GM12874 (cell line): ENCODE measurements at regions not wholly inside any gene's neighbourhood (a gene's known extent, or its start where the extent isn't known, plus 50 kb on each side); places are given as distances from the start of the nearest gene placed in this dataset.

Experiments
- TF ChIP-seq, protein P1 (sequence below): IDR thresholded peaks from 2 replicates; pipeline ENCODE4 v1.5.1; 2011; ENCODE audit warnings: low read depth, mild to moderate bottlenecking, control low read depth, low read length, moderate library complexity; ENCODE audit not compliant: insufficient read depth

DNA sequence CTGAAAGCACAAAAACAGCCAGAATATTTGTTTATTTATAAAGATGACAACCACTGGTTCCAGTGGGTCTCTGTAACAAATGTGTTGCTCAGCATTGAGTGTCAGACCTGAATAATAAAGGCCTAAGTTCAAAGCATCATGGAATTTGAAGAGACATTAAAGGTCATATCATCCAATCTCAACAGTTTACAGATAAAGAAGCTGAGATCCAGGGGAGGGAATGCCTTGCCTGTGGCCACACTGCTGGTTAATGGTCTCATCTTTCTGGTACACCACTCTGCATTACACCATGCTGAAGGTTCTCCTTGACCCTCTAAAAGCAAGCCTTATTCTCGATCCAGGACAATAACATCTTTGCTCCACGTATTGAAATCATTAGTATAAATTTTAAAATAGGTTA is 446.5 kb upstream of the ACVR2A start:
- TF ChIP-seq, protein P1, sequence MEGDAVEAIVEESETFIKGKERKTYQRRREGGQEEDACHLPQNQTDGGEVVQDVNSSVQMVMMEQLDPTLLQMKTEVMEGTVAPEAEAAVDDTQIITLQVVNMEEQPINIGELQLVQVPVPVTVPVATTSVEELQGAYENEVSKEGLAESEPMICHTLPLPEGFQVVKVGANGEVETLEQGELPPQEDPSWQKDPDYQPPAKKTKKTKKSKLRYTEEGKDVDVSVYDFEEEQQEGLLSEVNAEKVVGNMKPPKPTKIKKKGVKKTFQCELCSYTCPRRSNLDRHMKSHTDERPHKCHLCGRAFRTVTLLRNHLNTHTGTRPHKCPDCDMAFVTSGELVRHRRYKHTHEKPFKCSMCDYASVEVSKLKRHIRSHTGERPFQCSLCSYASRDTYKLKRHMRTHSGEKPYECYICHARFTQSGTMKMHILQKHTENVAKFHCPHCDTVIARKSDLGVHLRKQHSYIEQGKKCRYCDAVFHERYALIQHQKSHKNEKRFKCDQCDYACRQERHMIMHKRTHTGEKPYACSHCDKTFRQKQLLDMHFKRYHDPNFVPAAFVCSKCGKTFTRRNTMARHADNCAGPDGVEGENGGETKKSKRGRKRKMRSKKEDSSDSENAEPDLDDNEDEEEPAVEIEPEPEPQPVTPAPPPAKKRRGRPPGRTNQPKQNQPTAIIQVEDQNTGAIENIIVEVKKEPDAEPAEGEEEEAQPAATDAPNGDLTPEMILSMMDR, result no peak

DNA sequence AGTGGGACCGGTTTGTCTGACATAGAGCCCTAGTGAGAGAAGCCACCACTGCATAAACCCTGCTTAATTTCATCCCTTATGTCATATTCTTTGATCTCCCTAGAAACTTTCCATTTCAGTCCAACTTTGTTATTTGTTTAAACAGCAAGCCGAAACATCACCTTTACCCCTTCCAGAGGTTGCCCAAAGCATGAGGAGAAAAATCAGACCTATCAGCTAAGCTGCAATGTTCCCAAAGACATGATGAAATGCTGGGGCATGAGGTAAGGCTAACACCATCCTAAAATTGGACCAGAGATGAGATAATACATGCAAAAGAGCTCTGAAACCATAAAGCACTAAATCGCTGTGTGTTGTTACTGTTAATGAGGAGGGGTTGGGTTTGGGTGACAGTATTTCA is 447.9 kb upstream of the ACVR2A start:
- TF ChIP-seq, protein P1, result no peak

DNA sequence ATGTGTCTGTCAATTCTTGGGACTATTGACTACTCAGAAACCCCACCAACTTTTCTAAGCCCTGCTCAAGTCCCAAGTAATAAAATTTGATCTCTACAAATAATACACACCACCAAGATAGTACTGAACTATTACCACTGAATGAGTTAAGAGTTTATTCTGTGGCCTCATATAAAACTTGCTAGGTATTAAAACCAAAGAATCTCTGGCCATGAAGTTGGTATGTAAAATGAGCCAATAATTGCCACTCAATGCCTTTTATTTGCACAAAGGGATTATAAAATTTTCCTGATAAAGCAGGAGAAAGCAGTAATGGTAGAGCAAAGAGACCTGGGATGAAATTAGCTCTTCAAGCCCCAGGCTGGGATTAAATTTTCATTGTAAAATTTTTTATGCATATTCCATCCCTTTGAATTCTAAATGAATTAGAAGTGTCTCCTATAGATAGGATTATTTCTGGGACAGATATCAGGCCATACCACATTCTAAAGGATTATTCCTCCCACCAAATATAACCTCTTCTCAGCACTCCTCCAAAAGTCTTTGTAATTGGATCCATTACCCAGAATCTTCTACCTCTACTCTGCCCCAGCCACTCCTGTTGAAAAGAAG is 450.5 kb upstream of the ACVR2A start:
- TF ChIP-seq, protein P1, result no peak

DNA sequence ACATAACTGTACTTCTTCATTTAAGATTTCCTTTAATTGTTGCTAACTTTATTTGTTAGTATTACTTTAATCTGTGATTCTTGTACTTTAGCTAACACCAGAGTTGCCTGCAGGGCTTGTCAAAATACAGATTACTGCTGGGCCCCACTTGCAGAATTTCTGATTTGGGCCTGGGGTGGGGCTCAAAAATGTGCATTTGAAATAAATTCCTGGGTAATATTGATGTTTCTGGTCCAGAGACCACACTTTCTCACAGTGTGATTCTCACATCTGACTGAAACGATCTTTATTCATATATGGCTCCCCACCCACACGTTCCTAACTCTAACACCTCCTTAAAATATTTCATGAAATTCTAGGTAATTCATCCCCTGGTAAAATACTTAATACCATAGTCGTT is 452.6 kb upstream of the ACVR2A start:
- TF ChIP-seq, protein P1, result no peak

DNA sequence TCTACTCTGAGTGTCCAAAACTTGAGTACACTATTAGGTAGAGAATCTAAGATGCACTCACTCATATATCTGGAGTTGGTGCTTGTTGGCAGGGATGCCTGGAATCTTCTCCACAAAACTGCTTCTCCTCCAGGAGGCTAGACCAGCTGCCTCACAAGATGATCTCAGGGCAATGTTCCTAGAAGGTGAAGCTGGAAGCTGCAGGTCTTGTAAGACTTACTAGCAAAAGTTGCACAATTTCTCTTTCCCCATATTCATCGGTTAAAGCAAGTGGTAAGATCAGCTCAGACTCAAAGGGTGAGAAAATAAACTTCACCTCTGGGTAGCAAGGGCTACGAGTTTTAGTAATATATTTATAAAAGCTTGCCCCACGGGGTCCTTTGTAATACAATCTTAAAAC is 454.4 kb upstream of the ACVR2A start:
- TF ChIP-seq, protein P1, result no peak

DNA sequence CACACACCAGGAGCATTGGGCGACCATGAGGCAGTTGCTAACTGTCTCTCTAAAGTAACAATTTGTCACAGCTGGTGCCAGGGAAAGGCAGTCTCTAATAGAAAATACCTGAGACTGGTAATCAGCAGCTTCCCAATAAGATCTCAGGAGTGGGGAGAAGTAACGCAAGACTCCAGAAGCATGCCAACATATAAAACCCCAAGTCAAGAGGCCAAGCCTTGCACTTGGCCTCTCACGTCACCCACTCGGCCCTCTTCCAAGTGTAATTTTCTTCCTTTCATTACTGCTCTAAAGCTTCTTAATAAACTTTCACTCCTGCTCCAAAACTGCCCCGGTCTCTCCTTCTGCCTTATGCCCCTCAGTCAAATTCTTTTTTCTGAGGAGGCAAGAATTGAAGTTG is 455.6 kb upstream of the ACVR2A start:
- TF ChIP-seq, protein P1, result no peak

DNA sequence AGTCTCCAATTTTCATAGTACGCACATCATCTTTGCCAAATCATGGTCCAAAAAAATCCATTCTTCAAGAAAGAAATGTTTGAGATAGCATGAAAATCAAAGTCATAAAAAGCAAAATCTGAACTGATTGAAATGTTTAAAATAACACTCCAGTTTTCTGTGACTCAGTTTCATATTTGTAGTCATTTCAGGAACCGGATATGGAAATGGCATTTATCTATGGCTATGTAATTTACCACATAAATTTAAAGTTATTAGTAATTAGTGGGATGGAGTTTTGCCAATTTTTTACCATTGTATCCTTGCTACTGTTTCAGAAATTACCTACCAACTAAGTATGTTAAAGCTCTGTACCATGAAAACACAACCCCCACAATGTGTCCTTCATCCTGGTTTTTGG is 456.6 kb upstream of the ACVR2A start:
- TF ChIP-seq, protein P1, result no peak

DNA sequence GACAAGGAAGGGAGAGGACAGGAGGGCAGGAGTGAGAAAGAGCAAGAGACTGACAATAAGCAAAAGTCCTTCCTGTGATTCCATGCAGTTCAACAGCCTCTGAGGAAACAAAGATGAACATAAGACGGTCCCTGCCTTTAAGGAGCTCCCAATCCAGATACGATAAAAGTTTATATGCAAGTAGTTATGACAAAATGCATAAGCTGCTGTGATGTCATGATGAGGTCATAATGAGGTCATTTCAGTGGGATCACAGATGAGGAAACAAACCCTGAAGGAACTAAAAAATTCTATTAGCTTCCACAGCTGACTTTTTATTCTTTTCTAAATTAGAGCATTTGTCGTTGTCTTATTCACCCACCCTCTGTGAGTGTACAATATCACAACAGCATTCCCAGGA is 458.5 kb upstream of the ACVR2A start:
- TF ChIP-seq, protein P1, result no peak
